Stomach (tissue), 4 donors: ENCODE measurements at regions not wholly inside any gene's neighbourhood (a gene's known extent, or its start where the extent isn't known, plus 50 kb on each side); places are given as distances from the start of the nearest gene placed in this dataset.

ENCODE experiments used
- CTCF ChIP-seq, 7 experiments: fragments of 450-650 bp in 4 of 7; fragments of 200-600 bp in 3 of 7; sonication (generic) in 3 of 7; IDR thresholded peaks; one replicate each; pipeline ENCODE4 v1.5.1; 2016 to 2019; ENCODE audit warnings: antibody characterized with exemption in 7 of 7, control low read depth in 2 of 7, mild to moderate bottlenecking in 1 of 7
- EP300 ChIP-seq: sonication (generic); formaldehyde crosslinking; IDR thresholded peaks from one replicate; pipeline ENCODE4 v1.6.1; 2017; ENCODE audit warnings: antibody characterized with exemption

GRCh38 chr12:115672086-115672485 lies 605.4 kb downstream of the MED13L start:
- no peak for TF ChIP-seq EP300
- TF ChIP-seq CTCF (IDR thresholded peaks at IDR 0.05): no peak
